ENCODE measurements at regions not wholly inside any gene's neighbourhood (a gene's known extent, or its start where the extent isn't known, plus 50 kb on each side); places are given as distances from the start of the nearest gene placed in this dataset.

DNA sequence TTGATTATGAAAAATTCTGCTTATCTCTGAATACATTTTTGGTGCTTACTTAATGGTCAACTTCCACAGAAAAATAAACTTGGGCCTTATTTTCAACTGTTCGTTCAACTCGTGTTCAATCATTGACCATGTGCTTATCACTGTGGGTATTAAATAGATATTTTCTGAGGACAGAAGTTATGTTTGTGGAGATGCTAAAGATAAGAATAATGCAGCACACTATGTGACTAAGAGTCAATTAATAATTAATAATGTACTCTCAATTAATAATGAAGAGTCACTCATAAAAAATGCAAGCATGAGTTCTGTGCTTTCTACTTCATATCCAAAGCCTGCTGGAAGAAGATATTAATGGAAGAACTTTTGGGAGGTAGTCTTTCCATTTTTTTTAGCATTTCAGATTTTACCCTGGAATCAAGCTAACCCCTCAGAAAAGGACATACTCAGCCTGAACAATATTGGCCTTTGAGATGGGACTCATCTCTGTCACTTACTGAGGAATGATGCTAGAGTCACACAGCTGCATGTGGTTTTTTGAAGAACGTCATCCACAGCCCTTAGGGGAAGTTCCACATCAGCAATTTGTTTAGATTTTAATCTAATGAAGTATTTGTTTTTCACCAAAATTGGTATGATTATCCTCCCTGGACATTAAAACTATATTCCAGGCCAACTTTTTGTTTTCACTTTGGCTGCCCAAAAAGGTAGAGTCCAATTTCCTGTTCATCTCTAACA is 191.9 kb upstream of the CRIM1 start:
- TF ChIP-seq GATAD2B (conservative IDR thresholded peaks at IDR 0.05; ENCODE audit: low read depth) (no peak), BRCA1 (IDR thresholded peaks at IDR 0.05; ENCODE audit: low read depth, low read length) (no peak), MXI1 (IDR thresholded peaks at IDR 0.05; ENCODE audit: low read depth, low read length) (no peak), GABPA (IDR thresholded peaks at IDR 0.05; ENCODE audit: low read depth) (no peak), STAT1 (conservative IDR thresholded peaks at IDR 0.05) (no peak), EZH2 (IDR thresholded peaks at IDR 0.05; ENCODE audit: borderline replicate concordance, control insufficient read depth, low read depth, low read length) (no peak), SMAD5 (IDR thresholded peaks at IDR 0.05; ENCODE audit: low read depth) (no peak), ZNF274 (IDR thresholded peaks at IDR 0.05; ENCODE audit: insufficient read depth, insufficient read length) (no peak)
- TF ChIP-seq, protein P1, sequence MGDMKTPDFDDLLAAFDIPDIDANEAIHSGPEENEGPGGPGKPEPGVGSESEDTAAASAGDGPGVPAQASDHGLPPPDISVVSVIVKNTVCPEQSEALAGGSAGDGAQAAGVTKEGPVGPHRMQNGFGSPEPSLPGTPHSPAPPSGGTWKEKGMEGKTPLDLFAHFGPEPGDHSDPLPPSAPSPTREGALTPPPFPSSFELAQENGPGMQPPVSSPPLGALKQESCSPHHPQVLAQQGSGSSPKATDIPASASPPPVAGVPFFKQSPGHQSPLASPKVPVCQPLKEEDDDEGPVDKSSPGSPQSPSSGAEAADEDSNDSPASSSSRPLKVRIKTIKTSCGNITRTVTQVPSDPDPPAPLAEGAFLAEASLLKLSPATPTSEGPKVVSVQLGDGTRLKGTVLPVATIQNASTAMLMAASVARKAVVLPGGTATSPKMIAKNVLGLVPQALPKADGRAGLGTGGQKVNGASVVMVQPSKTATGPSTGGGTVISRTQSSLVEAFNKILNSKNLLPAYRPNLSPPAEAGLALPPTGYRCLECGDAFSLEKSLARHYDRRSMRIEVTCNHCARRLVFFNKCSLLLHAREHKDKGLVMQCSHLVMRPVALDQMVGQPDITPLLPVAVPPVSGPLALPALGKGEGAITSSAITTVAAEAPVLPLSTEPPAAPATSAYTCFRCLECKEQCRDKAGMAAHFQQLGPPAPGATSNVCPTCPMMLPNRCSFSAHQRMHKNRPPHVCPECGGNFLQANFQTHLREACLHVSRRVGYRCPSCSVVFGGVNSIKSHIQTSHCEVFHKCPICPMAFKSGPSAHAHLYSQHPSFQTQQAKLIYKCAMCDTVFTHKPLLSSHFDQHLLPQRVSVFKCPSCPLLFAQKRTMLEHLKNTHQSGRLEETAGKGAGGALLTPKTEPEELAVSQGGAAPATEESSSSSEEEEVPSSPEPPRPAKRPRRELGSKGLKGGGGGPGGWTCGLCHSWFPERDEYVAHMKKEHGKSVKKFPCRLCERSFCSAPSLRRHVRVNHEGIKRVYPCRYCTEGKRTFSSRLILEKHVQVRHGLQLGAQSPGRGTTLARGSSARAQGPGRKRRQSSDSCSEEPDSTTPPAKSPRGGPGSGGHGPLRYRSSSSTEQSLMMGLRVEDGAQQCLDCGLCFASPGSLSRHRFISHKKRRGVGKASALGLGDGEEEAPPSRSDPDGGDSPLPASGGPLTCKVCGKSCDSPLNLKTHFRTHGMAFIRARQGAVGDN (IDR thresholded peaks at IDR 0.05): no peak
- TF ChIP-seq, protein P2, sequence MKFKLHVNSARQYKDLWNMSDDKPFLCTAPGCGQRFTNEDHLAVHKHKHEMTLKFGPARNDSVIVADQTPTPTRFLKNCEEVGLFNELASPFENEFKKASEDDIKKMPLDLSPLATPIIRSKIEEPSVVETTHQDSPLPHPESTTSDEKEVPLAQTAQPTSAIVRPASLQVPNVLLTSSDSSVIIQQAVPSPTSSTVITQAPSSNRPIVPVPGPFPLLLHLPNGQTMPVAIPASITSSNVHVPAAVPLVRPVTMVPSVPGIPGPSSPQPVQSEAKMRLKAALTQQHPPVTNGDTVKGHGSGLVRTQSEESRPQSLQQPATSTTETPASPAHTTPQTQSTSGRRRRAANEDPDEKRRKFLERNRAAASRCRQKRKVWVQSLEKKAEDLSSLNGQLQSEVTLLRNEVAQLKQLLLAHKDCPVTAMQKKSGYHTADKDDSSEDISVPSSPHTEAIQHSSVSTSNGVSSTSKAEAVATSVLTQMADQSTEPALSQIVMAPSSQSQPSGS (IDR thresholded peaks at IDR 0.05; ENCODE audit: low read length): no peak
- TF ChIP-seq, protein P3, sequence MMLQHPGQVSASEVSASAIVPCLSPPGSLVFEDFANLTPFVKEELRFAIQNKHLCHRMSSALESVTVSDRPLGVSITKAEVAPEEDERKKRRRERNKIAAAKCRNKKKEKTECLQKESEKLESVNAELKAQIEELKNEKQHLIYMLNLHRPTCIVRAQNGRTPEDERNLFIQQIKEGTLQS (IDR thresholded peaks at IDR 0.05; ENCODE audit: borderline replicate concordance, extremely low read depth, low read depth, low read length): no peak
- TF ChIP-seq, protein P4, sequence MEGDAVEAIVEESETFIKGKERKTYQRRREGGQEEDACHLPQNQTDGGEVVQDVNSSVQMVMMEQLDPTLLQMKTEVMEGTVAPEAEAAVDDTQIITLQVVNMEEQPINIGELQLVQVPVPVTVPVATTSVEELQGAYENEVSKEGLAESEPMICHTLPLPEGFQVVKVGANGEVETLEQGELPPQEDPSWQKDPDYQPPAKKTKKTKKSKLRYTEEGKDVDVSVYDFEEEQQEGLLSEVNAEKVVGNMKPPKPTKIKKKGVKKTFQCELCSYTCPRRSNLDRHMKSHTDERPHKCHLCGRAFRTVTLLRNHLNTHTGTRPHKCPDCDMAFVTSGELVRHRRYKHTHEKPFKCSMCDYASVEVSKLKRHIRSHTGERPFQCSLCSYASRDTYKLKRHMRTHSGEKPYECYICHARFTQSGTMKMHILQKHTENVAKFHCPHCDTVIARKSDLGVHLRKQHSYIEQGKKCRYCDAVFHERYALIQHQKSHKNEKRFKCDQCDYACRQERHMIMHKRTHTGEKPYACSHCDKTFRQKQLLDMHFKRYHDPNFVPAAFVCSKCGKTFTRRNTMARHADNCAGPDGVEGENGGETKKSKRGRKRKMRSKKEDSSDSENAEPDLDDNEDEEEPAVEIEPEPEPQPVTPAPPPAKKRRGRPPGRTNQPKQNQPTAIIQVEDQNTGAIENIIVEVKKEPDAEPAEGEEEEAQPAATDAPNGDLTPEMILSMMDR (IDR thresholded peaks at IDR 0.05 in 2 of 3, conservative IDR thresholded peaks at IDR 0.05 in 1 of 3; ENCODE audit: control insufficient read depth in 2 of 3, extremely low read depth in 1 of 3, insufficient read depth in 1 of 3, low read depth in 3 of 3, low read length in 3 of 3): no peak

Data from GM12878 (cell line).